HepG2 (cell line): ENCODE measurements at regions not wholly inside any gene's neighbourhood (a gene's known extent, or its start where the extent isn't known, plus 50 kb on each side); places are given as distances from the start of the nearest gene placed in this dataset.

Source experiments
- ATAC-seq: fragments of 200-7000 bp; cut with Tn5 transposase; 3 replicates; pipeline ENCODE4 v1.9.1; 2020; ENCODE audit warnings: mild to moderate bottlenecking, moderate library complexity
- BruUV-seq: library from RNA; stranded (reverse); fragments of 400-500 nt; replicated peaks from 2 replicates; lab custom pipeline; 2021; lab: Mats Ljungman, UMichigan
- CTCF ChIA-PET: fragments of 300-600 bp; formaldehyde crosslinking; extraction: SDS; loops from one replicate; lab custom pipeline; 2021; ENCODE audit warnings: low total read pairs, inconsistent platforms, low intra/inter-chr PET ratio; lab: Yijun Ruan, JAX
- POLR2A ChIA-PET: fragments of 350-600 bp; sonication (Branson Sonifier 250); formaldehyde crosslinking; loops from one replicate; lab custom pipeline; 2020; ENCODE audit warnings: antibody characterized with exemption, inconsistent platforms; lab: Yijun Ruan, JAX
- DNase-seq: peaks from one replicate; pipeline ENCODE4 v3.0.0-alpha.2; 2015; ENCODE audit warnings: low spot score
- FAIRE-seq: peaks from 3 replicates; lab custom pipeline; 2011; peaks lifted over from hg19 to GRCh38; lab: Jason Lieb, UNC
- H2AFZ ChIP-seq: one replicate; pipeline ENCODE4 v1.6.1; 2011; ENCODE audit warnings: low read length, inconsistent platforms
- H3K27ac ChIP-seq: fragments of 300-600 bp; 3 replicates; pipeline ENCODE4 v1.8.0; 2011; ENCODE audit warnings: mixed run types, mild to moderate bottlenecking, mixed read lengths, low read length, inconsistent platforms; ENCODE audit not compliant: insufficient read depth; ENCODE audit errors: extremely low read length
- H3K27me3 ChIP-seq, 2 experiments: fragments of 200-600 bp in 1 of 2; 2 replicates in 1 of 2; 3 replicates in 1 of 2; pipeline versions ENCODE4 v1.6.0 to v1.8.0; 2011; ENCODE audit warnings: low read length in 2 of 2, mild to moderate bottlenecking in 2 of 2, moderate library complexity in 2 of 2, inconsistent platforms in 1 of 2; ENCODE audit not compliant: insufficient read depth in 2 of 2, control insufficient read depth in 1 of 2
- H3K36me3 ChIP-seq, 2 experiments: fragments of 200-600 bp in 1 of 2; replicated peaks in 1 of 2; 2 replicates in 1 of 2; 3 replicates in 1 of 2; pipeline versions ENCODE4 v1.5.1 to v1.8.0; 2011; ENCODE audit warnings: low read length in 2 of 2, inconsistent platforms in 1 of 2; ENCODE audit not compliant: insufficient read depth in 2 of 2, control insufficient read depth in 1 of 2
- H3K4me1 ChIP-seq: 2 replicates; pipeline ENCODE4 v1.5.1; 2012; ENCODE audit warnings: low read length, inconsistent platforms; ENCODE audit not compliant: insufficient read depth
- H3K4me2 ChIP-seq: 2 replicates; pipeline ENCODE4 v1.6.0; 2011; ENCODE audit warnings: low read depth, low read length, inconsistent platforms
- H3K4me3 ChIP-seq, 3 experiments: fragments of 200-600 bp in 1 of 3; sonication (generic), shearing (Covaris generic) in 1 of 3; replicated peaks in 1 of 3; 2 replicates each; pipeline ENCODE4 v1.5.1; 2011 to 2016; ENCODE audit warnings: low read length in 3 of 3, inconsistent platforms in 2 of 3, low read depth in 2 of 3, mild to moderate bottlenecking in 2 of 3, control low read depth in 1 of 3, mixed read lengths in 1 of 3; ENCODE audit not compliant: insufficient read depth in 1 of 3
- H3K79me2 ChIP-seq: one replicate; pipeline ENCODE4 v1.6.1; 2011; ENCODE audit warnings: low read length, inconsistent platforms; ENCODE audit not compliant: insufficient read depth
- H3K9ac ChIP-seq: 2 replicates; pipeline ENCODE4 v1.6.0; 2011; ENCODE audit warnings: mild to moderate bottlenecking, low read depth, low read length, inconsistent platforms; ENCODE audit not compliant: insufficient read depth
- H3K9me3 ChIP-seq: 2 replicates; pipeline ENCODE4 v1.5.1; 2012; ENCODE audit warnings: mild to moderate bottlenecking, low read length
- H4K20me1 ChIP-seq: 2 replicates; pipeline ENCODE4 v1.6.0; 2011; ENCODE audit warnings: inconsistent platforms, mild to moderate bottlenecking, low read length, moderate library complexity; ENCODE audit not compliant: insufficient read depth
- HIVEP1 ChIP-seq: sonication (generic); formaldehyde crosslinking; IDR thresholded peaks from 2 replicates; pipeline ENCODE4 v1.4.0; 2020; ENCODE audit warnings: mild to moderate bottlenecking, missing genetic modification reagents
- IKZF4 ChIP-seq: sonication (generic); formaldehyde crosslinking; IDR thresholded peaks from 2 replicates; pipeline ENCODE4 v1.5.1; 2020; ENCODE audit warnings: borderline replicate concordance, mild to moderate bottlenecking, low read depth, missing genetic modification reagents; ENCODE audit errors: not compliant biosample characterization
- MAFK ChIP-seq, 2 experiments: IDR thresholded peaks in 1 of 2; conservative IDR thresholded peaks in 1 of 2; 2 replicates each; pipeline ENCODE4 v1.6.1; 2011; ENCODE audit warnings: improper control_type of control experiment in 2 of 2, low read length in 2 of 2
- NCOA2 ChIP-seq: sonication (generic); formaldehyde crosslinking; IDR thresholded peaks from 2 replicates; pipeline ENCODE4 v1.8.0; 2022; ENCODE audit warnings: inconsistent platforms
- PAWR ChIP-seq: sonication (generic); formaldehyde crosslinking; IDR thresholded peaks from 2 replicates; pipeline ENCODE4 v1.4.0; 2020; ENCODE audit warnings: missing genetic modification reagents, mild to moderate bottlenecking, borderline replicate concordance
- PPARG ChIP-seq: conservative IDR thresholded peaks from 2 replicates; pipeline ENCODE4 v1.6.1; 2016; ENCODE audit warnings: missing biosample characterization, missing genetic modification reagents
- TCF7 ChIP-seq: sonication (generic); IDR thresholded peaks from 2 replicates; pipeline ENCODE4 v1.6.1; 2016; ENCODE audit warnings: antibody characterized with exemption, low read depth
- THYN1 ChIP-seq: sonication (generic); formaldehyde crosslinking; IDR thresholded peaks from 2 replicates; pipeline ENCODE4 v1.8.1; 2023; ENCODE audit warnings: low read depth, mild to moderate bottlenecking, moderate library complexity, missing genetic modification reagents, borderline replicate concordance
- ZNF18 ChIP-seq: sonication (generic); formaldehyde crosslinking; IDR thresholded peaks from 2 replicates; pipeline ENCODE4 v1.8.0; 2022; ENCODE audit warnings: mild to moderate bottlenecking, missing genetic modification reagents; ENCODE audit not compliant: insufficient replicate concordance
- ZNF383 ChIP-seq: sonication (generic); formaldehyde crosslinking; IDR thresholded peaks from 2 replicates; pipeline ENCODE4 v1.4.0; 2020; ENCODE audit warnings: missing genetic modification reagents, mild to moderate bottlenecking, borderline replicate concordance
- ZNF468 ChIP-seq: sonication (generic); formaldehyde crosslinking; IDR thresholded peaks from 2 replicates; pipeline ENCODE4 v1.8.0; 2022; ENCODE audit warnings: mild to moderate bottlenecking, moderate library complexity, missing genetic modification reagents
- WGBS: methylation state at CpG from one replicate; pipeline ENCODE4 v1.1.6; 2017; ENCODE audit warnings: low lambda C conversion rate; 5-methylcytosine and 5-hydroxymethylcytosine counted together
- in situ Hi-C: cut with HindIII; loops from 2 replicates; pipeline ENCODE4 v1.10.0; 2017; ENCODE audit warnings: low pct_unique_long_range_greater_than_20kb; ENCODE audit not compliant: extremely low pct_ligation_motif_present
- intact Hi-C: fragments of 100-400 bp; cut with micrococcal nuclease; formaldehyde crosslinking; loops from one replicate; pipeline ENCODE4 v1.10.0; 2022; ENCODE audit not compliant: unreplicated experiment
- TF ChIP-seq, protein P1 (sequence below): sonication (generic); formaldehyde crosslinking; IDR thresholded peaks from 2 replicates; pipeline ENCODE4 v1.8.1; 2023; ENCODE audit warnings: mild to moderate bottlenecking, moderate library complexity, missing genetic modification reagents

DNA sequence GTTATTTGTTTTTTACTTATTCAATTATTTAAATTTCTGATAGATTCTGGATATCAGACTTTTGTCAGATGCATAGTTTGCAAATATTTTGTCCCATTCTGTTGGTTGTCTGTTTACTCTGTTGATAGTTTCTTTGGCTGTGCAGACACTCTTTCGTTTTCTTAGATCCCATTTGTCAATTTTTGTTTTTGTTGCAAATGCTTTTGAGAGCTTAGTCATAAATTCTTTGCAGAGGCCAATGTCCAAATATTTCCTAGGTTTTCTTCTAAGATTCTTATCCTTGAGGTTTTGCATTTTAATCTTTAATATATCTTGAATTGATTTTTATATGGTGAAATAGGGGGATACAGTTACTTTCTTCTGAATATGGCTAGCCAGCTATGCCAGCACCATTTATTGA is 112.7 kb upstream of the SESTD1 start:
- no peaks in the 10 kb centered on the region for H3K79me2 ChIP-seq
- POLR2A ChIA-PET, result no interaction called here
- H3K27ac ChIP-seq, result no peak overlapping the region
- H3K27me3 ChIP-seq, result no peaks in the 10 kb centered on the region; a peak in 1 of 5 replicates
- no peak overlapping the region for H3K9ac ChIP-seq
- BruUV-seq, result no TSS peak
- H2AFZ ChIP-seq, result no peak overlapping the region
- TF ChIP-seq ZNF383 (CRISPR knock-in tag) (no peak), PAWR (CRISPR knock-in tag) (no peak), NCOA2 (CRISPR knock-in tag) (no peak), ZNF468 (CRISPR knock-in tag) (no peak), THYN1 (CRISPR knock-in tag) (no peak)
- in situ Hi-C loops (no loop called here), intact Hi-C loops (no loop called here)
- no peaks in the 10 kb centered on the region for H3K36me3 ChIP-seq
- no peaks in the 10 kb centered on the region for H3K4me1 ChIP-seq
- FAIRE-seq, result no peak
- no peak for ATAC-seq
- no peaks in the 10 kb centered on the region for H3K9me3 ChIP-seq
- DNase-seq, result no peak
- no peak overlapping the region for H3K4me3 ChIP-seq
- 33% methylated on average over 1 of the region's 1 CpG for WGBS
- CTCF ChIA-PET, result no interaction called here
- H4K20me1 ChIP-seq, result no peaks in the 10 kb centered on the region
- H3K4me2 ChIP-seq, result no peak overlapping the region

DNA sequence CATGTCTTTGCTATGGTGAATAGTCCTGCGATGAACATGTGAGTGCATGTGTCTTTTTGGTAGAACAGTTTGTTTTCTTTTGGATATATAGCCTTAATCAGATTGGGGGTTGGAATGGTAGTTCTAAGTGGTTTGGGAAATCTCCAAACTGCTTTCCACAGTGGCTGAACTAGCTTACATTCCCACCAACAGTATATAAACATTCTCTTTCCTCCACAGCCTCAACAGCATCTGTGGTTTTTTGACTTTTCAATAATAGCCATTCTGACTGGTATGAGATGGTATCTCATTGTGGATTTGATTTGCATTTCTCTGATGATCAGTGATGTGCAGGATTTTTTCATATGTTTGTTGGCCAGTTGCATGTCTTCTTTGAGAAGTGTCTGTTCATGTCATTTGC is 112.2 kb upstream of the SESTD1 start:
- no peak overlapping the region for H2AFZ ChIP-seq
- H3K36me3 ChIP-seq, result no peaks in the 10 kb centered on the region
- FAIRE-seq, result no peak
- no peak for ATAC-seq
- no peaks in the 10 kb centered on the region for H3K4me1 ChIP-seq
- WGBS, result 31% methylated on average over 1 of the region's 1 CpG
- no peaks in the 10 kb centered on the region for H3K9me3 ChIP-seq
- no peak for DNase-seq
- no peaks in the 10 kb centered on the region for H4K20me1 ChIP-seq
- H3K9ac ChIP-seq, result no peak overlapping the region
- no peak overlapping the region for H3K4me2 ChIP-seq
- ChIA-PET POLR2A (no interaction called here), CTCF (no interaction called here)
- in situ Hi-C loops (no loop called here), intact Hi-C loops (no loop called here)
- no peak overlapping the region for H3K27ac ChIP-seq
- BruUV-seq, result no TSS peak
- no peak overlapping the region for H3K4me3 ChIP-seq
- no peaks in the 10 kb centered on the region; a peak in 1 of 5 replicates for H3K27me3 ChIP-seq
- TF ChIP-seq, protein P1, sequence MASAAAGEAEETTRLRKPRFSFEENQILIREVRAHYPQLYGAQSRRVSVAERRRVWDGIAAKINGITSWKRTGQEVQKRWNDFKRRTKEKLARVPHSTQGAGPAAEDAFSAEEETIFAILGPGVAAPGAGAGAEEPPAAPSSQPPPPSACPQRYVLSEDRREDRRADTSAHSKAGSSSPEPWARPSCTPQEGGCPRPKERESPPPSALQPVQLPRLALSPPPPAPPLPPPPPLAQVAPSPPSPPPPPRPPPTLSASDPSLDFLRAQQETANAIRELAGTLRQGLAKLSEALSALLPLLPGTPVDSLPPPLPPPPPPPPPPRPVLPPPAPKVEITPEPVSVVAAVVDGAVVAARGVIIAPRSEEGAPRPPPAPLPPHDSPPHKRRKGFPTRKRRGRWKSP (CRISPR knock-in tag), result no peak
- no peak for TF ChIP-seq PPARG (CRISPR knock-in tag)
- no peak for TF ChIP-seq IKZF4 (CRISPR knock-in tag)
- TF ChIP-seq ZNF18 (CRISPR knock-in tag), result no peak
- no peak for TF ChIP-seq HIVEP1 (CRISPR knock-in tag)
- TF ChIP-seq MAFK (conservative IDR thresholded peaks at IDR 0.05 in 1 of 2, IDR thresholded peaks at IDR 0.05 in 1 of 2; ENCODE audit: low read length in 2 of 2), result no peak
- no peak for TF ChIP-seq TCF7
- TF ChIP-seq, all 625 proteins: peak for 0
- no peaks in the 10 kb centered on the region for H3K79me2 ChIP-seq
